Epithelial cell of proximal tubule (primary cell): ENCODE measurements at regions not wholly inside any gene's neighbourhood (a gene's known extent, or its start where the extent isn't known, plus 50 kb on each side); places are given as distances from the start of the nearest gene placed in this dataset.

Source experiments
- DNase-seq: peaks from one replicate; pipeline ENCODE4 v3.0.0-alpha.2; 2011; ENCODE audit warnings: low read depth
- H3K4me3 ChIP-seq: 2 replicates; pipeline ENCODE4 v1.5.1; 2011; ENCODE audit warnings: low read depth, mild to moderate bottlenecking, low read length
- CTCF ChIP-seq: conservative IDR thresholded peaks from 2 replicates; pipeline ENCODE4 v1.5.1; 2012; ENCODE audit warnings: low read depth, mild to moderate bottlenecking, low read length

- no peak for DNase-seq
- no peak overlapping the region for H3K4me3 ChIP-seq
- no peak for TF ChIP-seq CTCF
Observed at GRCh38 chr10:43000021-43000411, 76.9 kb upstream of the RET start.

- DNase-seq = no peak
- TF ChIP-seq CTCF = no peak
- no peak overlapping the region for H3K4me3 ChIP-seq
Observed at GRCh38 chr10:43000651-43001426, 76.0 kb upstream of the RET start.

GRCh38 chr10:43001427-43001795, 75.5 kb upstream of the RET start:
- DNase-seq = no peak
- no peak for TF ChIP-seq CTCF
- H3K4me3 ChIP-seq = no peak overlapping the region

GRCh38 chr10:43002596-43002995, 74.3 kb upstream of the RET start:
- DNase-seq = no peak
- TF ChIP-seq CTCF = no peak
- no peak overlapping the region for H3K4me3 ChIP-seq

GRCh38 chr10:43006490-43006889, 70.4 kb upstream of the RET start:
- DNase-seq = no peak
- TF ChIP-seq CTCF = no peak
- no peak overlapping the region for H3K4me3 ChIP-seq

- no peak for DNase-seq
- no peak overlapping the region for H3K4me3 ChIP-seq
- TF ChIP-seq CTCF = no peak
Observed at GRCh38 chr10:43012578-43012977, 64.3 kb upstream of the RET start.

- TF ChIP-seq CTCF = no peak
- no peak for DNase-seq
- H3K4me3 ChIP-seq = no peak overlapping the region
Observed at GRCh38 chr10:43013065-43013464, 63.8 kb upstream of the RET start.
